Activated CD8-positive, alpha-beta T cell treated with anti-CD3 and anti-CD28 coated beads, Interleukin-2, amount 10 ng/mL, durations not matched to agents 7 days and 5 days (primary cell): ENCODE measurements at regions not wholly inside any gene's neighbourhood (a gene's known extent, or its start where the extent isn't known, plus 50 kb on each side); places are given as distances from the start of the nearest gene placed in this dataset.

Experiments
- ATAC-seq: fragments of 150-1000 bp; cut with Tn5 transposase; one replicate; pipeline ENCODE4 v1.10.0; 2021; ENCODE audit warnings: moderate library complexity
- CTCF ChIA-PET: fragments of 350-600 bp; sonication (Branson Sonifier 250); formaldehyde crosslinking; loops from one replicate; lab custom pipeline; 2021; ENCODE audit warnings: antibody characterized with exemption; lab: Charles Lee
- POLR2A ChIA-PET: fragments of 350-600 bp; sonication (Branson Sonifier 250); formaldehyde crosslinking; loops from one replicate; lab custom pipeline; 2021; ENCODE audit warnings: antibody characterized with exemption; lab: Charles Lee
- DNase-seq: peaks from one replicate; pipeline ENCODE4 v3.0.0-alpha.2; 2020
- H3K27ac Mint-ChIP-seq: one replicate; pipeline ENCODE4 v1.8.0; 2021; ENCODE audit warnings: mild to moderate bottlenecking, mixed read lengths
- H3K27me3 Mint-ChIP-seq: one replicate; pipeline ENCODE4 v1.8.0; 2021; ENCODE audit warnings: low read depth, mixed read lengths
- H3K36me3 Mint-ChIP-seq: one replicate; pipeline ENCODE4 v1.8.0; 2021; ENCODE audit warnings: low read depth, mixed read lengths
- H3K4me1 Mint-ChIP-seq: one replicate; pipeline ENCODE4 v1.8.0; 2021; ENCODE audit warnings: low read depth, mixed read lengths
- H3K4me3 Mint-ChIP-seq: one replicate; pipeline ENCODE4 v1.8.0; 2021; ENCODE audit warnings: mild to moderate bottlenecking, mixed read lengths
- H3K9me3 Mint-ChIP-seq: one replicate; pipeline ENCODE4 v1.8.0; 2022; ENCODE audit warnings: mixed read lengths; ENCODE audit not compliant: insufficient read depth

GRCh38 chr3:85180-85579, 111.4 kb upstream of the CHL1 start:
- H3K4me1 Mint-ChIP-seq: no peaks in the 10 kb centered on the region
- ChIA-PET POLR2A (no interaction called here), CTCF (no interaction called here)
- no peak overlapping the region for H3K27ac Mint-ChIP-seq
- no peaks in the 10 kb centered on the region for H3K9me3 Mint-ChIP-seq
- ATAC-seq (no peak), DNase-seq (no peak)
- H3K27me3 Mint-ChIP-seq: no peaks in the 10 kb centered on the region
- H3K4me3 Mint-ChIP-seq: no peak overlapping the region
- H3K36me3 Mint-ChIP-seq: no peaks in the 10 kb centered on the region

- H3K4me3 Mint-ChIP-seq: no peak overlapping the region
- ChIA-PET POLR2A (no interaction called here), CTCF (no interaction called here)
- ATAC-seq (no peak), DNase-seq (no peak)
- H3K9me3 Mint-ChIP-seq: no peaks in the 10 kb centered on the region
- no peaks in the 10 kb centered on the region for H3K36me3 Mint-ChIP-seq
- H3K27ac Mint-ChIP-seq: no peak overlapping the region
- no peaks in the 10 kb centered on the region for H3K4me1 Mint-ChIP-seq
- no peaks in the 10 kb centered on the region for H3K27me3 Mint-ChIP-seq
Measured at GRCh38 chr3:88267-88666, 108.3 kb upstream of the CHL1 start.

- DNase-seq (no peak), ATAC-seq (no peak)
- Mint-ChIP-seq H3K9me3 (no peaks in the 10 kb centered on the region), H3K27me3 (no peaks in the 10 kb centered on the region), H3K4me3 (no peak overlapping the region), H3K36me3 (no peaks in the 10 kb centered on the region), H3K27ac (no peak overlapping the region), H3K4me1 (no peaks in the 10 kb centered on the region)
- ChIA-PET POLR2A (no interaction called here), CTCF (no interaction called here)
Measured at GRCh38 chr3:93746-94145, 102.8 kb upstream of the CHL1 start.

- ChIA-PET POLR2A (no interaction called here), CTCF (no interaction called here)
- no peaks in the 10 kb centered on the region for H3K9me3 Mint-ChIP-seq
- no peaks in the 10 kb centered on the region for H3K4me1 Mint-ChIP-seq
- no peaks in the 10 kb centered on the region for H3K36me3 Mint-ChIP-seq
- no peak overlapping the region for H3K27ac Mint-ChIP-seq
- ATAC-seq: no peak
- no peaks in the 10 kb centered on the region for H3K27me3 Mint-ChIP-seq
- DNase-seq: no peak
- no peak overlapping the region for H3K4me3 Mint-ChIP-seq
Measured at GRCh38 chr3:96259-96658, 100.3 kb upstream of the CHL1 start.

- ChIA-PET POLR2A (no interaction called here), CTCF (no interaction called here)
- H3K36me3 Mint-ChIP-seq: no peaks in the 10 kb centered on the region
- ATAC-seq (no peak), DNase-seq (no peak)
- no peak overlapping the region for H3K27ac Mint-ChIP-seq
- H3K4me3 Mint-ChIP-seq: no peak overlapping the region
- no peaks in the 10 kb centered on the region for H3K9me3 Mint-ChIP-seq
- no peaks in the 10 kb centered on the region for H3K27me3 Mint-ChIP-seq
- H3K4me1 Mint-ChIP-seq: no peaks in the 10 kb centered on the region
Measured at GRCh38 chr3:97417-98258, 98.9 kb upstream of the CHL1 start.

GRCh38 chr3:98259-98654, 98.3 kb upstream of the CHL1 start:
- Mint-ChIP-seq H3K36me3 (no peaks in the 10 kb centered on the region), H3K27ac (no peak overlapping the region), H3K4me1 (no peaks in the 10 kb centered on the region), H3K27me3 (no peaks in the 10 kb centered on the region), H3K4me3 (no peak overlapping the region), H3K9me3 (no peaks in the 10 kb centered on the region)
- ATAC-seq (no peak), DNase-seq (no peak)
- ChIA-PET POLR2A (no interaction called here), CTCF (no interaction called here)

GRCh38 chr3:99506-99905, 97.1 kb upstream of the CHL1 start:
- no peak overlapping the region for H3K27ac Mint-ChIP-seq
- no peak overlapping the region for H3K4me3 Mint-ChIP-seq
- ATAC-seq: no peak
- CTCF ChIA-PET: no interaction called here
- H3K27me3 Mint-ChIP-seq: no peaks in the 10 kb centered on the region
- POLR2A ChIA-PET: no interaction called here
- no peaks in the 10 kb centered on the region for H3K4me1 Mint-ChIP-seq
- DNase-seq: no peak
- no peaks in the 10 kb centered on the region for H3K36me3 Mint-ChIP-seq
- H3K9me3 Mint-ChIP-seq: no peaks in the 10 kb centered on the region

GRCh38 chr3:102484-102883, 94.1 kb upstream of the CHL1 start:
- ChIA-PET POLR2A (no interaction called here), CTCF (no interaction called here)
- Mint-ChIP-seq H3K4me3 (no peak overlapping the region), H3K36me3 (no peaks in the 10 kb centered on the region), H3K4me1 (no peaks in the 10 kb centered on the region), H3K27me3 (no peaks in the 10 kb centered on the region), H3K9me3 (no peaks in the 10 kb centered on the region), H3K27ac (no peak overlapping the region)
- no peak for DNase-seq
- ATAC-seq: no peak

GRCh38 chr3:103991-104390, 92.6 kb upstream of the CHL1 start:
- Mint-ChIP-seq H3K9me3 (no peaks in the 10 kb centered on the region), H3K27ac (no peak overlapping the region), H3K36me3 (no peaks in the 10 kb centered on the region), H3K27me3 (no peaks in the 10 kb centered on the region), H3K4me1 (no peaks in the 10 kb centered on the region), H3K4me3 (no peak overlapping the region)
- DNase-seq (no peak), ATAC-seq (no peak)
- ChIA-PET CTCF (no interaction called here), POLR2A (no interaction called here)

GRCh38 chr3:105585-105984, 91.0 kb upstream of the CHL1 start:
- CTCF ChIA-PET: no interaction called here
- ATAC-seq: no peak

GRCh38 chr3:106619-107018, 89.9 kb upstream of the CHL1 start:
- no peaks in the 10 kb centered on the region for H3K4me1 Mint-ChIP-seq
- no peaks in the 10 kb centered on the region for H3K27me3 Mint-ChIP-seq
- POLR2A ChIA-PET: no interaction called here
- no peak overlapping the region for H3K27ac Mint-ChIP-seq
- ATAC-seq (no peak), DNase-seq (no peak)
- CTCF ChIA-PET: no interaction called here
- H3K4me3 Mint-ChIP-seq: no peak overlapping the region
- H3K9me3 Mint-ChIP-seq: no peaks in the 10 kb centered on the region
- H3K36me3 Mint-ChIP-seq: no peaks in the 10 kb centered on the region

More at GRCh38 chr3:105585-105984, 91.0 kb upstream of the CHL1 start:
- H3K4me1 Mint-ChIP-seq: no peaks in the 10 kb centered on the region
- H3K27me3 Mint-ChIP-seq: no peaks in the 10 kb centered on the region
- H3K9me3 Mint-ChIP-seq: no peaks in the 10 kb centered on the region
- no peak overlapping the region for H3K27ac Mint-ChIP-seq
- DNase-seq: no peak
- H3K36me3 Mint-ChIP-seq: no peaks in the 10 kb centered on the region
- POLR2A ChIA-PET: no interaction called here
- H3K4me3 Mint-ChIP-seq: no peak overlapping the region

GRCh38 chr3:111143-112069, 85.2 kb upstream of the CHL1 start:
- H3K4me3 Mint-ChIP-seq: no peak overlapping the region
- no peak for DNase-seq
- H3K4me1 Mint-ChIP-seq: no peaks in the 10 kb centered on the region
- no peaks in the 10 kb centered on the region for H3K36me3 Mint-ChIP-seq
- H3K9me3 Mint-ChIP-seq: no peaks in the 10 kb centered on the region
- ChIA-PET POLR2A (no interaction called here), CTCF (no interaction called here)
- H3K27ac Mint-ChIP-seq: no peak overlapping the region
- no peak for ATAC-seq
- no peaks in the 10 kb centered on the region for H3K27me3 Mint-ChIP-seq
